ENCODE measurements at regions not wholly inside any gene's neighbourhood (a gene's known extent, or its start where the extent isn't known, plus 50 kb on each side); places are given as distances from the start of the nearest gene placed in this dataset.

DNA sequence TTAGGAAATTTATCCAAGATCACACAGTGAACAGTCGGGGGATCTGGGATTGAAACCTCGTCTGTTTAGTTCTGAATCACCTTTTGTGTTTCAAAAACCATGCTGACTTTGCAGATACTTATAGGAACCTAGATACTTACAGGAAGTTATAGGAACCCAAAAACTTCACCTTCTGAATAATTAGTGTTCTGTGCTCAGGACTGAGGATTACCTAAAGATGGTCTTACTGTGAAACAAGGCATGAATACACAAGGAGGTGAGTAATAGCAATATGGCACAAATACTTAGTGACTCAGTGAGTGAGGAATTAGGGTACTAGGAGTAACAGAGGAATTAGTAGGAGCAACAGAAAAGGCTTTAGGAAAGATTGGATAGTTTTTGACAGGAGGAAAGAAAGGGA is 145.5 kb downstream of the LRATD1 start:
- TF ChIP-seq SP1 (IDR thresholded peaks at IDR 0.05; ENCODE audit: low read depth) (no peak), EZH2 (IDR thresholded peaks at IDR 0.05) (no peak), POLR2A (IDR thresholded peaks at IDR 0.05; ENCODE audit: borderline replicate concordance, extremely low read depth, insufficient read depth, insufficient read length) (no peak), CEBPB (IDR thresholded peaks at IDR 0.05; ENCODE audit: low read depth) (no peak), JUND (IDR thresholded peaks at IDR 0.05) (no peak), ELF1 (IDR thresholded peaks at IDR 0.05; ENCODE audit: borderline replicate concordance, low read depth) (no peak), FOSL1 (IDR thresholded peaks at IDR 0.05; ENCODE audit: low read depth) (no peak), ATF3 (IDR thresholded peaks at IDR 0.05) (no peak), YY1 (IDR thresholded peaks at IDR 0.05; ENCODE audit: extremely low read depth, insufficient replicate concordance, low read depth, low read length) (no peak), CBX3 (IDR thresholded peaks at IDR 0.05; ENCODE audit: low read depth) (no peak), ZFX (IDR thresholded peaks at IDR 0.05) (no peak), SIN3A (IDR thresholded peaks at IDR 0.05; ENCODE audit: low read depth) (no peak), POLR2AphosphoS5 (IDR thresholded peaks at IDR 0.05; ENCODE audit: low read depth, low read length) (no peak), SRF (IDR thresholded peaks at IDR 0.05; ENCODE audit: low read depth) (no peak), TCF7L2 (IDR thresholded peaks at IDR 0.05; ENCODE audit: borderline replicate concordance, extremely low read depth, insufficient read depth, insufficient read length) (no peak), RAD21 (IDR thresholded peaks at IDR 0.05; ENCODE audit: low read depth) (no peak), EZH2phosphoT487 (IDR thresholded peaks at IDR 0.05; ENCODE audit: borderline replicate concordance) (no peak)
- TF ChIP-seq, protein P1, sequence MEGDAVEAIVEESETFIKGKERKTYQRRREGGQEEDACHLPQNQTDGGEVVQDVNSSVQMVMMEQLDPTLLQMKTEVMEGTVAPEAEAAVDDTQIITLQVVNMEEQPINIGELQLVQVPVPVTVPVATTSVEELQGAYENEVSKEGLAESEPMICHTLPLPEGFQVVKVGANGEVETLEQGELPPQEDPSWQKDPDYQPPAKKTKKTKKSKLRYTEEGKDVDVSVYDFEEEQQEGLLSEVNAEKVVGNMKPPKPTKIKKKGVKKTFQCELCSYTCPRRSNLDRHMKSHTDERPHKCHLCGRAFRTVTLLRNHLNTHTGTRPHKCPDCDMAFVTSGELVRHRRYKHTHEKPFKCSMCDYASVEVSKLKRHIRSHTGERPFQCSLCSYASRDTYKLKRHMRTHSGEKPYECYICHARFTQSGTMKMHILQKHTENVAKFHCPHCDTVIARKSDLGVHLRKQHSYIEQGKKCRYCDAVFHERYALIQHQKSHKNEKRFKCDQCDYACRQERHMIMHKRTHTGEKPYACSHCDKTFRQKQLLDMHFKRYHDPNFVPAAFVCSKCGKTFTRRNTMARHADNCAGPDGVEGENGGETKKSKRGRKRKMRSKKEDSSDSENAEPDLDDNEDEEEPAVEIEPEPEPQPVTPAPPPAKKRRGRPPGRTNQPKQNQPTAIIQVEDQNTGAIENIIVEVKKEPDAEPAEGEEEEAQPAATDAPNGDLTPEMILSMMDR (IDR thresholded peaks at IDR 0.05 in 2 of 3, conservative IDR thresholded peaks at IDR 0.05 in 1 of 3; ENCODE audit: borderline replicate concordance in 1 of 3, insufficient read depth in 1 of 3, low read depth in 2 of 3, low read length in 2 of 3) = no peak
- TF ChIP-seq, protein P2, sequence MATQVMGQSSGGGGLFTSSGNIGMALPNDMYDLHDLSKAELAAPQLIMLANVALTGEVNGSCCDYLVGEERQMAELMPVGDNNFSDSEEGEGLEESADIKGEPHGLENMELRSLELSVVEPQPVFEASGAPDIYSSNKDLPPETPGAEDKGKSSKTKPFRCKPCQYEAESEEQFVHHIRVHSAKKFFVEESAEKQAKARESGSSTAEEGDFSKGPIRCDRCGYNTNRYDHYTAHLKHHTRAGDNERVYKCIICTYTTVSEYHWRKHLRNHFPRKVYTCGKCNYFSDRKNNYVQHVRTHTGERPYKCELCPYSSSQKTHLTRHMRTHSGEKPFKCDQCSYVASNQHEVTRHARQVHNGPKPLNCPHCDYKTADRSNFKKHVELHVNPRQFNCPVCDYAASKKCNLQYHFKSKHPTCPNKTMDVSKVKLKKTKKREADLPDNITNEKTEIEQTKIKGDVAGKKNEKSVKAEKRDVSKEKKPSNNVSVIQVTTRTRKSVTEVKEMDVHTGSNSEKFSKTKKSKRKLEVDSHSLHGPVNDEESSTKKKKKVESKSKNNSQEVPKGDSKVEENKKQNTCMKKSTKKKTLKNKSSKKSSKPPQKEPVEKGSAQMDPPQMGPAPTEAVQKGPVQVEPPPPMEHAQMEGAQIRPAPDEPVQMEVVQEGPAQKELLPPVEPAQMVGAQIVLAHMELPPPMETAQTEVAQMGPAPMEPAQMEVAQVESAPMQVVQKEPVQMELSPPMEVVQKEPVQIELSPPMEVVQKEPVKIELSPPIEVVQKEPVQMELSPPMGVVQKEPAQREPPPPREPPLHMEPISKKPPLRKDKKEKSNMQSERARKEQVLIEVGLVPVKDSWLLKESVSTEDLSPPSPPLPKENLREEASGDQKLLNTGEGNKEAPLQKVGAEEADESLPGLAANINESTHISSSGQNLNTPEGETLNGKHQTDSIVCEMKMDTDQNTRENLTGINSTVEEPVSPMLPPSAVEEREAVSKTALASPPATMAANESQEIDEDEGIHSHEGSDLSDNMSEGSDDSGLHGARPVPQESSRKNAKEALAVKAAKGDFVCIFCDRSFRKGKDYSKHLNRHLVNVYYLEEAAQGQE (IDR thresholded peaks at IDR 0.05; ENCODE audit: low read depth) = no peak
- TF ChIP-seq, protein P3, sequence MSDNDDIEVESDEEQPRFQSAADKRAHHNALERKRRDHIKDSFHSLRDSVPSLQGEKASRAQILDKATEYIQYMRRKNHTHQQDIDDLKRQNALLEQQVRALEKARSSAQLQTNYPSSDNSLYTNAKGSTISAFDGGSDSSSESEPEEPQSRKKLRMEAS (IDR thresholded peaks at IDR 0.05) = no peak
- intact Hi-C loops (cut with micrococcal nuclease) = no loop called here
- no TSS peak for BruUV-seq (replicated peaks)
- no peaks in the 10 kb centered on the region for H3K9me2 ChIP-seq (ENCODE audit: insufficient read depth)
- ChIA-PET CTCF (no interaction called here), RAD21 (ENCODE audit: low non-redundant PET in 1 of 2, low total read pairs in 2 of 2, uncharacterized antibody in 2 of 2, unreplicated experiment in 2 of 2) (no interaction called here), POLR2A (no interaction called here)
- ATAC-seq (no peak), DNase-seq (ENCODE audit: low read depth, low spot score) (no peak)
- no peaks in the 10 kb centered on the region for H3K4me1 ChIP-seq (ENCODE audit: control insufficient read depth in 1 of 2, insufficient read depth in 2 of 2, low read length in 2 of 2)
- no peaks in the 10 kb centered on the region for H3K79me2 ChIP-seq (ENCODE audit: insufficient read depth, low read length)
- H3K9me3 ChIP-seq (ENCODE audit: control insufficient read depth in 1 of 2, insufficient read depth in 1 of 2, low read depth in 1 of 2, low read length in 2 of 2) = peaks cover 0 to 14% of the 10 kb centered on the region in 2 experiments; a peak in 2 of 4 replicates
- no peak overlapping the region for H2AFZ ChIP-seq (ENCODE audit: low read depth, low read length, poor library complexity, severe bottlenecking)
- H3K27me3 ChIP-seq (ENCODE audit: insufficient read depth, low read length) = no peaks in the 10 kb centered on the region
- H3K9ac ChIP-seq (ENCODE audit: low read length) = no peak overlapping the region
- no peaks in the 10 kb centered on the region for H3K36me3 ChIP-seq (ENCODE audit: control insufficient read depth in 1 of 2, insufficient read depth in 2 of 2, low read length in 2 of 2)
- no peak overlapping the region for H3K27ac ChIP-seq (ENCODE audit: low read depth, low read length)
- H4K20me1 ChIP-seq (ENCODE audit: insufficient read depth) = no peaks in the 10 kb centered on the region
- no peak overlapping the region for H3K4me3 ChIP-seq (replicated peaks in 1 of 2; ENCODE audit: low read depth in 1 of 2, low read length in 2 of 2)
- no peak overlapping the region for H3K4me2 ChIP-seq (ENCODE audit: low read length)
